SK-N-SH (cell line): ENCODE measurements at regions not wholly inside any gene's neighbourhood (a gene's known extent, or its start where the extent isn't known, plus 50 kb on each side); places are given as distances from the start of the nearest gene placed in this dataset.

Source experiments
- CTCF ChIA-PET: fragments of 300-600, 350-600 bp; formaldehyde crosslinking; extraction: SDS; loops from one replicate; lab custom pipeline; 2021; lab: Yijun Ruan, JAX
- POLR2A ChIA-PET: fragments of 350-600 bp; sonication (Branson Sonifier 250); formaldehyde crosslinking; extraction: SDS; loops from one replicate; lab custom pipeline; 2020; ENCODE audit warnings: antibody characterized with exemption, inconsistent platforms; lab: Yijun Ruan, JAX
- DNase-seq: peaks from one replicate; pipeline ENCODE4 v3.0.0; 2012
- H2AFZ ChIP-seq: fragments of 200-600 bp; sonication (generic); 2 replicates; pipeline ENCODE4 v1.8.1; 2016; ENCODE audit warnings: antibody characterized with exemption, mild to moderate bottlenecking, low read depth
- H3F3A ChIP-seq: fragments of 200-600 bp; sonication (generic); replicated peaks from 2 replicates; pipeline ENCODE3; 2016; ENCODE audit warnings: antibody characterized with exemption, mild to moderate bottlenecking; ENCODE audit not compliant: insufficient read depth
- H3K27ac ChIP-seq, 2 experiments: fragments of 200-500 bp in 1 of 2; fragments of 200-600 bp in 1 of 2; sonication (Bioruptor generic) in 1 of 2; sonication (generic), shearing (Covaris generic) in 1 of 2; 2 replicates each; pipeline versions ENCODE4 v1.5.1 to v1.6.1; 2014 to 2016; ENCODE audit warnings: low read depth in 2 of 2, inconsistent platforms in 1 of 2, low read length in 1 of 2, mild to moderate bottlenecking in 1 of 2, mixed read lengths in 1 of 2
- H3K27me3 ChIP-seq: fragments of 200-600 bp; sonication (generic), shearing (Covaris generic); 2 replicates; pipeline ENCODE4 v1.6.1; 2016; ENCODE audit warnings: mixed run types; ENCODE audit not compliant: insufficient read depth
- H3K36me3 ChIP-seq, 2 experiments: fragments of 200-500 bp in 1 of 2; fragments of 200-600 bp in 1 of 2; sonication (Bioruptor generic) in 1 of 2; sonication (generic) in 1 of 2; replicated peaks in 1 of 2; 2 replicates each; pipeline versions ENCODE3 to v1.5.1; 2014 to 2016; ENCODE audit warnings: low read length in 1 of 2, mild to moderate bottlenecking in 1 of 2; ENCODE audit not compliant: insufficient read depth in 2 of 2, control insufficient read depth in 1 of 2
- H3K4me1 ChIP-seq, 2 experiments: fragments of 200-500 bp in 1 of 2; fragments of 200-600 bp in 1 of 2; sonication (Bioruptor generic) in 1 of 2; sonication (generic), shearing (Covaris generic) in 1 of 2; 2 replicates each; pipeline versions ENCODE4 v1.5.1 to v1.6.1; 2014 to 2016; ENCODE audit warnings: low read depth in 1 of 2, low read length in 1 of 2, mixed run types in 1 of 2; ENCODE audit not compliant: insufficient read depth in 2 of 2, control insufficient read depth in 1 of 2
- H3K4me2 ChIP-seq: fragments of 200-600 bp; sonication (generic), shearing (Covaris generic); 2 replicates; pipeline ENCODE4 v1.6.1; 2017; ENCODE audit warnings: mixed run types
- H3K4me3 ChIP-seq, 2 experiments: fragments of 200-500 bp in 1 of 2; fragments of 200-600 bp in 1 of 2; sonication (Bioruptor generic) in 1 of 2; sonication (generic), shearing (Covaris generic) in 1 of 2; 2 replicates each; pipeline versions ENCODE4 v1.5.1 to v1.8.1; 2014 to 2016; ENCODE audit warnings: low read depth in 2 of 2, inconsistent platforms in 1 of 2, low read length in 1 of 2, mild to moderate bottlenecking in 1 of 2, mixed read lengths in 1 of 2, moderate library complexity in 1 of 2
- H3K79me2 ChIP-seq: fragments of 200-600 bp; sonication (generic); 2 replicates; pipeline ENCODE4 v1.8.1; 2017; ENCODE audit warnings: mild to moderate bottlenecking; ENCODE audit not compliant: insufficient read depth
- H3K9ac ChIP-seq: fragments of 200-600 bp; sonication (generic); 2 replicates; pipeline ENCODE4 v1.6.1; 2017; ENCODE audit warnings: mixed run types
- H3K9me2 ChIP-seq: fragments of 200-600 bp; sonication (generic); 2 replicates; pipeline ENCODE4 v1.6.1; 2017; ENCODE audit warnings: mixed run types
- H3K9me3 ChIP-seq: fragments of 200-600 bp; sonication (generic); 2 replicates; pipeline ENCODE4 v1.6.1; 2017; ENCODE audit warnings: mixed run types, mild to moderate bottlenecking, moderate library complexity
- H4K20me1 ChIP-seq: fragments of 200-600 bp; sonication (generic); 2 replicates; pipeline ENCODE4 v1.6.1; 2017; ENCODE audit warnings: mild to moderate bottlenecking, mixed run types; ENCODE audit not compliant: insufficient read depth
- GABPA ChIP-seq: IDR thresholded peaks from 2 replicates; pipeline ENCODE4 v1.4.0; 2012; ENCODE audit warnings: low read depth, mild to moderate bottlenecking
- GATA2 ChIP-seq: sonication (generic); formaldehyde crosslinking; IDR thresholded peaks from 2 replicates; pipeline ENCODE4 v1.5.0; 2020; ENCODE audit warnings: mild to moderate bottlenecking, missing genetic modification reagents
- JUND ChIP-seq: IDR thresholded peaks from 2 replicates; pipeline ENCODE4 v1.4.0; 2012
- MXI1 ChIP-seq: IDR thresholded peaks from 2 replicates; pipeline ENCODE4 v1.6.1; 2012; ENCODE audit warnings: mild to moderate bottlenecking, low read depth, low read length, improper control_type of control experiment
- NFIC ChIP-seq: IDR thresholded peaks from 2 replicates; pipeline ENCODE4 v1.4.0; 2012; ENCODE audit warnings: borderline replicate concordance
- PBX3 ChIP-seq: IDR thresholded peaks from 2 replicates; pipeline ENCODE4; 2012
- RAD21 ChIP-seq: IDR thresholded peaks from 2 replicates; pipeline ENCODE4 v1.6.1; 2012; ENCODE audit warnings: mild to moderate bottlenecking, low read length
- RCOR1 ChIP-seq: fragments of 150-350 bp; IDR thresholded peaks from 2 replicates; pipeline ENCODE4 v1.6.1; 2017; ENCODE audit warnings: antibody characterized with exemption, low read length
- RFX5 ChIP-seq: IDR thresholded peaks from 2 replicates; pipeline ENCODE4 v1.6.1; 2012; ENCODE audit warnings: mild to moderate bottlenecking, improper control_type of control experiment, low read length
- RXRA ChIP-seq: IDR thresholded peaks from 2 replicates; pipeline ENCODE4 v1.4.0; 2012; ENCODE audit warnings: low read depth, mild to moderate bottlenecking, borderline replicate concordance
- SMC3 ChIP-seq: IDR thresholded peaks from 2 replicates; pipeline ENCODE4 v1.6.1; 2012; ENCODE audit warnings: low read depth, low read length, improper control_type of control experiment
- TCF12 ChIP-seq: IDR thresholded peaks from 2 replicates; pipeline ENCODE4 v1.4.0; 2012
- TEAD4 ChIP-seq: IDR thresholded peaks from 2 replicates; pipeline ENCODE4 v1.4.0; 2012; ENCODE audit warnings: mild to moderate bottlenecking, borderline replicate concordance; ENCODE audit not compliant: insufficient read depth
- WGBS: methylation state at CpG from one replicate; pipeline ENCODE4 v1.1.6; 2017; ENCODE audit warnings: low lambda C conversion rate; 5-methylcytosine and 5-hydroxymethylcytosine counted together

GRCh38 chr20:48026981-48027592 is 241.8 kb upstream of the SULF2 start:
- Histone ChIP-seq H2AFZ (no peak overlapping the region), H3K9me2 (no peaks in the 10 kb centered on the region), H3K9ac (no peak overlapping the region), H3F3A (no peaks in the 10 kb centered on the region), H3K4me2 (no peak overlapping the region), H3K27ac (no peak overlapping the region), H4K20me1 (no peaks in the 10 kb centered on the region), H3K9me3 (no peaks in the 10 kb centered on the region), H3K4me1 (peaks cover 0 to 16% of the 10 kb centered on the region in 2 experiments; a peak in 2 of 4 replicates), H3K27me3 (no peaks in the 10 kb centered on the region), H3K36me3 (no peaks in the 10 kb centered on the region), H3K79me2 (no peaks in the 10 kb centered on the region), H3K4me3 (no peak overlapping the region)
- WGBS, result 64% methylated on average over 8 of the region's 9 CpGs
- ChIA-PET POLR2A (no interaction called here), CTCF (interaction anchor here (1.0 kb wide), 1 partner anchor 11 kb away, joined by 3 read pairs; no protein-coding TSS in a partner anchor)
- TF ChIP-seq RXRA (no peak), NFIC (no peak), TEAD4 (no peak), RFX5 (no peak), GATA2 (CRISPR knock-in tag) (no peak), RCOR1 (no peak)
- DNase-seq, result no peak

- Histone ChIP-seq H3K9me3 (no peaks in the 10 kb centered on the region), H3K4me1 (peaks cover 0 to 16% of the 10 kb centered on the region in 2 experiments; a peak in 2 of 4 replicates), H3F3A (no peaks in the 10 kb centered on the region), H3K36me3 (no peaks in the 10 kb centered on the region), H3K27ac (peak overlapping the region in 1 of 2 experiments; percentile 47; a peak in 2 of 4 replicates), H3K4me3 (no peak overlapping the region), H3K27me3 (no peaks in the 10 kb centered on the region), H3K9me2 (no peaks in the 10 kb centered on the region), H2AFZ (0 out of 2 replicates have a peak overlapping the region, but pooled peaks have one; percentile 29), H3K4me2 (no peak overlapping the region), H3K79me2 (no peaks in the 10 kb centered on the region), H4K20me1 (no peaks in the 10 kb centered on the region), H3K9ac (no peak overlapping the region)
- WGBS, result 25% methylated on average over 4 of the region's 4 CpGs
- CTCF ChIA-PET, result interaction anchor here (1.0 to 1.8 kb wide), 2 partner anchors 239 to 595 kb away, joined by 4 to 7 read pairs; no protein-coding TSS in a partner anchor
- POLR2A ChIA-PET, result no interaction called here
- TF ChIP-seq JUND (no peak), GABPA (no peak), RAD21 (no peak), RXRA (no peak), GATA2 (CRISPR knock-in tag) (no peak)
- DNase-seq, result no peak
Measured at GRCh38 chr20:48025661-48026060, 240.4 kb upstream of the SULF2 start.

DNA sequence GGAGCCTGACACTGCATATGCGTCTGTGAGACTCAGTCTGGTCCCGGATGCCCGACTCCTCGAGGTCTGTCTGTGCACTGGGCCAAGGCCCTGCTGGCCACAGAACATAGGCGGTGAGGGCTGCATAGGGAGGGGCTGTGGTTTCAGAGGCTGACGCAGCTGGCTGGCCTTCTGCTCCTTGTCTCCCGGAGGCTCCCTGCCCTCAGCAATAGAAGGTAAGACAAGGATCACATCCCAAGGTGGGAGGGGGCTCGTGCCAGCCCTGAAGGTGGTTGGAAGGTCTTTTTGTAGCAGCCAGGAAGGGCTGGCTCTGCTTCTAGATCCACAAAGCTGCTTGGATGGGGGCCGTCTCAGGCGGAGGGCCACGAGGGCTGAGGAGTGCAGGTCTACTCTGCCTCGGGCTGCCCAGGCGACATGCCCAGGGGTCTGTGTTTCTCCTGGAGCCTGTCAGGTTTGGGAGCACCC is 239.8 kb upstream of the SULF2 start:
- peak overlapping the region; percentile 55 for H3K4me2 ChIP-seq
- POLR2A ChIA-PET, result no interaction called here

More for the DNA sequence above, 239.8 kb upstream of the SULF2 start:
- Histone ChIP-seq H4K20me1 (no peaks in the 10 kb centered on the region), H3K27ac (peak overlapping the region; percentile 47 to 69), H3F3A (no peaks in the 10 kb centered on the region), H3K4me3 (no peak overlapping the region), H3K4me1 (peaks cover 0 to 16% of the 10 kb centered on the region in 2 experiments; a peak in 2 of 4 replicates), H3K9me2 (no peaks in the 10 kb centered on the region), H3K9ac (peak overlapping the region; percentile 29; the same call in 1 of the 2 replicates), H3K27me3 (no peaks in the 10 kb centered on the region), H3K79me2 (no peaks in the 10 kb centered on the region), H3K36me3 (no peaks in the 10 kb centered on the region), H2AFZ (no peak overlapping the region), H3K9me3 (no peaks in the 10 kb centered on the region)
- 54% methylated on average over 8 of the region's 13 CpGs for WGBS
- peak; percentile 76 for DNase-seq
- TF ChIP-seq TCF12 (peak; percentile 38; the same call in 1 of the 2 replicates), PBX3 (no peak), MXI1 (peak; percentile 39; the same call in 1 of the 2 replicates), SMC3 (0 out of 2 replicates have a peak, but pooled peaks have one; percentile 12)
- CTCF ChIA-PET, result interaction anchor here (0.9 to 1.8 kb wide), 3 partner anchors 11 to 596 kb away, joined by 3 to 7 read pairs (median 4); no protein-coding TSS in a partner anchor
